HPDE6-E6E7 (cell line): ENCODE measurements at regions not wholly inside any gene's neighbourhood (a gene's known extent, or its start where the extent isn't known, plus 50 kb on each side); places are given as distances from the start of the nearest gene placed in this dataset.
"Not testable (repeated sequence)": the region's sequence is repeated elsewhere in the genome, so short reads cannot be mapped to it uniquely, and the experiment has no call there.

Experiments
- DNase-seq: peaks from one replicate; pipeline ENCODE4 v3.0.0; 2011; ENCODE audit warnings: missing footprints; ENCODE audit errors: extremely low spot score

GRCh38 chr6:139887275-139887674 lies 512.8 kb upstream of the CITED2 start:
- DNase-seq = no peak

GRCh38 chr6:139886396-139886795 lies 511.9 kb upstream of the CITED2 start:
- DNase-seq = no peak

GRCh38 chr6:139885909-139886308 lies 511.5 kb upstream of the CITED2 start:
- DNase-seq = no peak

- no peak for DNase-seq
Measured at GRCh38 chr6:139883776-139884175, 509.3 kb upstream of the CITED2 start.

- DNase-seq = no peak
Measured at GRCh38 chr6:139882977-139883728, 508.7 kb upstream of the CITED2 start.

GRCh38 chr6:139882234-139882633 lies 507.8 kb upstream of the CITED2 start:
- no peak for DNase-seq

- peak; percentile 22 for DNase-seq
Measured at GRCh38 chr6:139881728-139882211, 507.3 kb upstream of the CITED2 start.

GRCh38 chr6:139881236-139881635 lies 506.8 kb upstream of the CITED2 start:
- no peak for DNase-seq

- DNase-seq = no peak
Measured at GRCh38 chr6:139879823-139880356, 505.4 kb upstream of the CITED2 start.

GRCh38 chr6:139879241-139879640 lies 504.8 kb upstream of the CITED2 start:
- DNase-seq = not testable (repeated sequence)

- DNase-seq = no peak
Measured at GRCh38 chr6:139877828-139878405, 503.5 kb upstream of the CITED2 start.

- no peak for DNase-seq
Measured at GRCh38 chr6:139872665-139873064, 498.2 kb upstream of the CITED2 start.

GRCh38 chr6:139871803-139872510 lies 497.5 kb upstream of the CITED2 start:
- no peak for DNase-seq

GRCh38 chr6:139871165-139871710 lies 496.8 kb upstream of the CITED2 start:
- DNase-seq = no peak

- no peak for DNase-seq
Measured at GRCh38 chr6:139868576-139868975, 494.1 kb upstream of the CITED2 start.

- DNase-seq = no peak
Measured at GRCh38 chr6:139863964-139864363, 489.5 kb upstream of the CITED2 start.

GRCh38 chr6:139863346-139863745 lies 488.9 kb upstream of the CITED2 start:
- no peak for DNase-seq

GRCh38 chr6:139862311-139862710 lies 487.9 kb upstream of the CITED2 start:
- DNase-seq = no peak

- DNase-seq = no peak
Measured at GRCh38 chr6:139860203-139860602, 485.8 kb upstream of the CITED2 start.

- DNase-seq = peak; percentile 26
Measured at GRCh38 chr6:139858429-139858828, 484.0 kb upstream of the CITED2 start.

GRCh38 chr6:139857143-139857542 lies 482.7 kb upstream of the CITED2 start:
- DNase-seq = no peak

- DNase-seq = no peak
Measured at GRCh38 chr6:139856562-139856961, 482.1 kb upstream of the CITED2 start.
